Astrocyte (in vitro differentiated cells and primary cell): ENCODE measurements at regions not wholly inside any gene's neighbourhood (a gene's known extent, or its start where the extent isn't known, plus 50 kb on each side); places are given as distances from the start of the nearest gene placed in this dataset.

ENCODE experiments used
- EZH2 ChIP-seq: IDR thresholded peaks from 2 replicates; pipeline ENCODE4 v1.6.1; 2012; ENCODE audit warnings: mild to moderate bottlenecking, low read length, inconsistent platforms; ENCODE audit not compliant: insufficient read depth
- TF ChIP-seq, protein P1 (sequence below): IDR thresholded peaks from 2 replicates; pipeline ENCODE4 v1.5.1; 2011; ENCODE audit warnings: low read depth, mild to moderate bottlenecking, inconsistent platforms, low read length, moderate library complexity; ENCODE audit not compliant: insufficient read depth

DNA sequence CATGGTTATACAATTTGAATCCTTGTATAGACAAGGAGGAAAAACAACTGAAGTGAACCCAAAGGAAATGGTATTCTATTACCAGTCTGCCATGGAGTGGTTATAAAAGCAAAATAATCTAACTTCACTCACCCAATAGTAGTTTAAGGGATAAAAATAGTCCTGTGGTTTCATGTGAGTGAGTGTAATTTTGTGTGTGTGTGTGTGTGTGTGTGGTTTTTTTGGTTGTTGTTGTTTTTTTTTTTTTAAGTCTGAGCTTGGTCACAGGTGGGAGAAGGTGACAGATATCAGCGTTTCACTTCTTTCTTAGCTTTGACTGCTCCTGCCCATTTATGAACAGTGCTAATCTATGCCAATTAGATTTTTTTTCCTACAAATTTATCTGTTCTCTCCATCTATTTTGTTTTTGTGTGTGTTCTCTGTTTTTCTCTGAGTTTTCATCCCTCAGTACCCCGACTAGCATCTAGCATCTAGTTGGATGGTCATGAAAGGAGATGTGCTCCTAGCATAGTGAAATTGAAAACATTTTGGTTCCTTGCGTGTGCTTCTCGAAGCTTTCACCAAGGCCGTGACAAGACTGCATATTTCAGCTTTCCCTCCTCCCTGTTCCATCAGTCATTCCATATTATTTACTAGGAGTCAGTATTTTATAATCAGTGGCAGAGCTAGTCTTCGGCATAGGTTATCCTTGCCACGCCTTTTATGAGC is 200.1 kb upstream of the DTNA start:
- TF ChIP-seq, protein P1, sequence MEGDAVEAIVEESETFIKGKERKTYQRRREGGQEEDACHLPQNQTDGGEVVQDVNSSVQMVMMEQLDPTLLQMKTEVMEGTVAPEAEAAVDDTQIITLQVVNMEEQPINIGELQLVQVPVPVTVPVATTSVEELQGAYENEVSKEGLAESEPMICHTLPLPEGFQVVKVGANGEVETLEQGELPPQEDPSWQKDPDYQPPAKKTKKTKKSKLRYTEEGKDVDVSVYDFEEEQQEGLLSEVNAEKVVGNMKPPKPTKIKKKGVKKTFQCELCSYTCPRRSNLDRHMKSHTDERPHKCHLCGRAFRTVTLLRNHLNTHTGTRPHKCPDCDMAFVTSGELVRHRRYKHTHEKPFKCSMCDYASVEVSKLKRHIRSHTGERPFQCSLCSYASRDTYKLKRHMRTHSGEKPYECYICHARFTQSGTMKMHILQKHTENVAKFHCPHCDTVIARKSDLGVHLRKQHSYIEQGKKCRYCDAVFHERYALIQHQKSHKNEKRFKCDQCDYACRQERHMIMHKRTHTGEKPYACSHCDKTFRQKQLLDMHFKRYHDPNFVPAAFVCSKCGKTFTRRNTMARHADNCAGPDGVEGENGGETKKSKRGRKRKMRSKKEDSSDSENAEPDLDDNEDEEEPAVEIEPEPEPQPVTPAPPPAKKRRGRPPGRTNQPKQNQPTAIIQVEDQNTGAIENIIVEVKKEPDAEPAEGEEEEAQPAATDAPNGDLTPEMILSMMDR, result no peak
- TF ChIP-seq EZH2, result no peak
